GM08714 (cell line): ENCODE measurements at regions not wholly inside any gene's neighbourhood (a gene's known extent, or its start where the extent isn't known, plus 50 kb on each side); places are given as distances from the start of the nearest gene placed in this dataset.

ENCODE experiments used
- H3K4me3 ChIP-seq: fragments of 200-500 bp; sonication (Bioruptor generic); 2 replicates; pipeline ENCODE4 v1.5.1; 2014; ENCODE audit warnings: mild to moderate bottlenecking, low read length, inconsistent platforms
- ZNF274 ChIP-seq: IDR thresholded peaks from 2 replicates; pipeline ENCODE4 v1.6.1; 2012; ENCODE audit warnings: mild to moderate bottlenecking, low read depth, low read length

GRCh38 chr15:95987886-95988573 lies 342.5 kb upstream of the NR2F2 start:
- no peak overlapping the region for H3K4me3 ChIP-seq
- TF ChIP-seq ZNF274, result no peak

GRCh38 chr15:95988574-95988887 lies 342.0 kb upstream of the NR2F2 start:
- H3K4me3 ChIP-seq, result no peak overlapping the region
- no peak for TF ChIP-seq ZNF274

- H3K4me3 ChIP-seq, result no peak overlapping the region
- no peak for TF ChIP-seq ZNF274
Measured at GRCh38 chr15:95989392-95989791, 341.1 kb upstream of the NR2F2 start.

- no peak overlapping the region for H3K4me3 ChIP-seq
- TF ChIP-seq ZNF274, result no peak
Measured at GRCh38 chr15:95990833-95991232, 339.7 kb upstream of the NR2F2 start.

GRCh38 chr15:95994418-95994817 lies 336.1 kb upstream of the NR2F2 start:
- no peak overlapping the region for H3K4me3 ChIP-seq
- no peak for TF ChIP-seq ZNF274

GRCh38 chr15:95995375-95996168 lies 334.9 kb upstream of the NR2F2 start:
- no peak overlapping the region for H3K4me3 ChIP-seq
- TF ChIP-seq ZNF274, result no peak

- no peak overlapping the region for H3K4me3 ChIP-seq
- no peak for TF ChIP-seq ZNF274
Measured at GRCh38 chr15:95996494-95996893, 334.0 kb upstream of the NR2F2 start.

GRCh38 chr15:95998935-95999334 lies 331.6 kb upstream of the NR2F2 start:
- no peak overlapping the region for H3K4me3 ChIP-seq
- TF ChIP-seq ZNF274, result no peak

GRCh38 chr15:96002890-96003859 lies 327.3 kb upstream of the NR2F2 start:
- TF ChIP-seq ZNF274, result no peak
- no peak overlapping the region for H3K4me3 ChIP-seq

GRCh38 chr15:96005906-96006305 lies 324.6 kb upstream of the NR2F2 start:
- TF ChIP-seq ZNF274, result no peak
- no peak overlapping the region for H3K4me3 ChIP-seq

- no peak overlapping the region for H3K4me3 ChIP-seq
- TF ChIP-seq ZNF274, result no peak
Measured at GRCh38 chr15:96011136-96011535, 319.4 kb upstream of the NR2F2 start.

GRCh38 chr15:96014939-96015338 lies 315.6 kb upstream of the NR2F2 start:
- no peak overlapping the region for H3K4me3 ChIP-seq
- TF ChIP-seq ZNF274, result no peak

GRCh38 chr15:96019114-96019513 lies 311.4 kb upstream of the NR2F2 start:
- H3K4me3 ChIP-seq, result no peak overlapping the region
- no peak for TF ChIP-seq ZNF274

GRCh38 chr15:96020133-96020532 lies 310.4 kb upstream of the NR2F2 start:
- TF ChIP-seq ZNF274, result no peak
- no peak overlapping the region for H3K4me3 ChIP-seq
